ENCODE measurements at regions not wholly inside any gene's neighbourhood (a gene's known extent, or its start where the extent isn't known, plus 50 kb on each side); places are given as distances from the start of the nearest gene placed in this dataset.
A peak's percentile ranks its signal among the peaks of the same experiment; 100 is the strongest.
"Not testable (repeated sequence)": the region's sequence is repeated elsewhere in the genome, so short reads cannot be mapped to it uniquely, and the experiment has no call there.

DNA sequence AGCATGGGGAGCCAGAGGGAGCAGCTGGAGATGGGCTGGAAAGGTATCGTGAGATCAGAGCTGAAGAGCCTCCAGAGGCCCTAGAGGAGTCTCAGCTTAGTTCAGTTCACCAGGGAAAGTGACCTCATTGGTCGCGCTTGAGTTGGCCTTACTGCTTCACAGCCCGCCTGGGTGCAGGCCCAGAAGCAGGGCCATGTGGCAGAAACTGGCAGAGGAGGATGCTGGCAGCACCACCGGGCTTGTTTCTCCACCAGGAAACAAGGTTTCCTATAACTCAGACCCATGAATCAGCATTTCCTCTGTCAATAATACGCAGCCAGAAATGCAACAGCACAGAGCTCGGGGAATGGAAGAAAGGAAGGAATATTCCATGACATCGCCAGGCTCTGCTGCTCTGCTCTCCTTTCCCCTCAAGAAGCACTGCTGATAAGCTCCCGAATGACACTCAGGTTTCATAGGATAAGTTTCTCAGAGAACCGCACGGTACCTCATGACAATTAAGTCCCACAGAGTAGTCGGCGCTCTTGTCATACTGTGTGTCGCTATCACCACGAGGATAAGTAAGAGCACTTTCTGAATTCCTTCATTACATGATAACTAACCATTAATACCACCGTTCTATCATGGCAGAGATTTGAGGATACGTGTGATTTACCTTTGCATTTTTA is 147.1 kb upstream of the LPP start:
- DNase-seq: peak; percentile 77

DNA sequence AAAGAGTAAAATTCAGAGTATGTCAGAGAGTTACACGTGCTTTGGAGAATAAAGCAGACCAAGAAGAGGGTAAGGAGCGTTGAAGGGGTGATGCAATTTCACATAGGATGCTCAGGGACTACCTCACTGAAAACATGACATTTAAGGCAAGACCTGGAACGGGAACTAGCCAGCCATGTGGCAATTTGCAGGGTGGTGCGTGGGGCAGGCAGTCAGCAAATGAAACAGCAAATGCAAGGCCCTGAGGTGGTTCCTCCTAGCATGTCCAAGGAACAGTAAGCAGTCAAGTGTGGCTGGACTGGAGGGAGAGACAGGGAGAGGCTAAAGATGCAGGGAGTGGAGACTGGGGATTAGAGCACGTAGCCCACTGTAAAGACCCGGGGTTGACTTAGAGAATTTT is 146.1 kb upstream of the LPP start:
- no peak for DNase-seq

DNA sequence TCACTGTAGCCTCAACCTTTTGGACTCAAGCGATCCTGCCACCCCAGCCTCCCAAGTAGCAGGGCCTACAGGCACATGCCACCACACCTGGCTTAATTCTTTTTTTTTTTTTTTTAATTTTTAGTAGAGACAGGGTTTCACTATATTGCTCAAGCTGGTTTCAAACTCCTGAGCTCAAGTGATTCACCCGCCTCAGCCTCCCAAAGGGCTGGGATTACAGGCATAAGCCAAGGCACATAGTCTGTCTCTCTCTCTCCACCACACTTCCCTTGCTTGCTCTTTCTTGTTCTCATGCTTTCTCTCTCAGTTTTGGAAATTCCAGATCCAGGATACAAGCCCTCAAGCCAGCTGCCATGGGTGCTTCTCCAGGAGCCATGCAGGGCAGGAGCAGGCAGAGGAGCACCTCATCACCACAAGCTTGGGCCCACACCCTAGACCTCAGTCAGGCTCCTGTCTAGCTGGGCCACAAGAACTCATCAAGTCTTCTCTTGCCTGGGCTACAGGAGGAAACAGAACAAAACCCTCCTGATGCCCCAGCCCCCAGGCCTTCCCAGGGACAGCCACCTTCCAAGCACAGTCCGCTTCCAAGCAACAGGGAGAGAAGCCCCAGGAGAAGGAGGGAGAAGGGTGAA is 145.3 kb upstream of the LPP start:
- no peak for DNase-seq

DNA sequence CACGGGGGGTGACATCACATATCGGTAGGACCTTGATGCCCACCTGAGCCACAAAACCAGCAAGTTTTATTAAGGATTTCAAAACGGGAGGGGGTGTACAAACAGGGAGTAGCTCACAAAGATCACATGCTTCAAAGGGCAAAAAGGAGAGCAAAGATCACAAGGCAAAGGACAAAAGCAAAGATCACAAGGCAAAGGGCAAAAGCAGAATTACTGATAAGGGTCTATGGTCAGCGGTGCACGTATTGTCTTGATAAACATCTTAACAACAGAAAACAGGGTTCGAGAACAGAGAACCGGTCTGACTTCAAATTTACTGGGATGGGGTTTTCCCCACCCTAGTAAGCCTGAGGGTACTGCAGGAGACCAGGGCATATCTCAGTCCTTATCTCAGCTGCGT is 143.5 kb upstream of the LPP start:
- DNase-seq: no peak

DNA sequence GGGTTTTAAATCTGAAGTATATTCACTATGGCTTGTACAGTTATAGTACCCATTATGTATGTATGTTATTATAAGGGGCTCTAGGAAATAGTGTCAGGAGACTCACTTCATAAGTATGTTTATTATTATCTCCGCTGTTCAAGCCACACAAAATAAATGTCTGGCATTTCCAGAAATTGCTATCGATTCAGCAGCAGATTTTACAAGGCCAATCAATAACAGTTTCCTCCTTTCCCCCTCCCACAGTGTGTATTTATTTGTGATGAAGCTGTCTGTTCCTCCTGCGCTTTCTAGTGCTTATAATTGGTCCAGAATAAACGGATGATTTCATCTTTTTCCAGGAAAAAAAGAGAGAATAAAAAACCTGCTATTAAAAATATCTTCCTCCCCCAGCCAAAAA is 134.2 kb upstream of the LPP start:
- no peak for DNase-seq

DNA sequence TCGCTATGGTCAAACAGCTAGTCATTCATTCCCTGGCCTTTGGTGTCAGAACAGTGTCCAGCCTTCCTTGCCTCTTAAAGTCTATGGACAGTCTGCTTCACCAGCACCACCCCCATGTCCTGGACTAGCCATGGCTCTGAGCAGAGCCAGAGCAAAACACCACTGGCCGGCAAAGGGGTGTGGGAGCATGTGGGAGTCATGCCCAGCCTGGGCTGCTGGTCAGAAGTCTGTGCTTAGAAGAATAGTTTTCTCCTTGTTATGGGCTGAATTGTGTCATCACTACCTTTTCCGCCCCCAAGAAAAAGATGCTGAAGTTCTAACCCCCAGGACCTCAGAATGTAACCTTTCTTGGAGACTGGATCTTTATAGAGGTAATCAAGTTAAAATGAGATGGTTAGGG is 132.9 kb upstream of the LPP start:
- no peak for DNase-seq

DNA sequence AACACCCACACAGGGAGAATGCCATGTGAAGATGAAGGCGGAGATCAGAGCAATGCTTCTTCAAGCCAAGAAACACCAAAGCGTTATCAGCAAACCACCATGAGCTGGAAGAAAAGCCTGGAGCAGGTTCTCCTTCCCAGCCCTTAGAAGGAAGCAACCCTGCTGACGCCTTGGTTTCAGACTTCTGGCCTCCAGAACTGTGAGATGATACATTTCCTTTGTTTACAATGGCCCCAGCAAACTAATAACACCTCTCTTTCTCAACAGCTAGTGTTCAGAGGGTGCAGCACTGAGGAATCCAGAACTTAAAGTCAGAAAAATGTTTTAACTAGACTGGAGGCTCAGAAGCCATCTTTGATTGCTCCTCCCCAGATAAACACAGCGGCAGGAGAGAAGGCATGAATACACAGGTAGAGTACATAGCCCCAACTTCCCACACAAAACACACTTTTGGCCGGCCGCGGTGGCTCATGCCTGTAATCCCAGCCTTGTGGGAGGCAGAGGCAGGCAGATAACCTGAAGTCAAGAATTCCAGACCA is 132.4 kb upstream of the LPP start:
- DNase-seq: no peak

DNA sequence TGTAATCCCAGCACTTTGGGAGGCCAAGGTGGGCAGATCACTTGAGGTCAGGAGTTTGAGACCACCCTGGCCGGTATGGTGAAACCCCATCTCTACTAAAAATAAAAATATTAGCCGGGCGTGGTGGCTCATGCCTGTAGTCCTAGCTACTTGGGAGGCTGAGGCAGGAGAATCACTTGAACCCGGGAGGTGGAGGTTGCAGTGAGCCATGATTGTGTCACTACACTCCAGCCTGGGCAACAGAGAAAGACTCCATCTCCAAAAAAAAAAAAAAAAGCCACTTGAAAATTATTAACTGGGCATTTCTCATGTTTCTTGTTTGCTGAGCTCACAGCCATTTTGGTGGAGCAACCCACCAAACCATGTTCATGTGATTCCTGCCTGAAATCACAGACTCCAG is 131.1 kb upstream of the LPP start:
- not testable (repeated sequence) for DNase-seq

DNA sequence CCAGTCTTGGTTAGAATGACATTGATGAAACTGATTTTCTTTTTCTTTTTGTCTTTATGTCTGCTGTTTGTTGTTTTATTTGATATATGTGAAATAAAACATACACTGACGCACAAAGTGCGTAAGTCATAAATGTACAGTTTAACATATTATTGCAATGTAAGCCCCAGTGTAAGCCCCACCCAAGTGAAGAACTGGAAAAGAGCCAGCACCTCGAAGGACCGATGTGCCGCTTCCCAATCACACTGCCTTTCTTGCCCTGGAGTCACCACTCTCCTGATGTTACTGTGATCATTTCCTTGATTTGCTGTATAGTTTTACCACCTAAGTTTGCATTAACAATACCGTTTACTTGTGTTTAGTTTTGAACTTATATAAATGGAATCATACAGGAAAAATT is 128.4 kb upstream of the LPP start:
- DNase-seq: no peak

DNA sequence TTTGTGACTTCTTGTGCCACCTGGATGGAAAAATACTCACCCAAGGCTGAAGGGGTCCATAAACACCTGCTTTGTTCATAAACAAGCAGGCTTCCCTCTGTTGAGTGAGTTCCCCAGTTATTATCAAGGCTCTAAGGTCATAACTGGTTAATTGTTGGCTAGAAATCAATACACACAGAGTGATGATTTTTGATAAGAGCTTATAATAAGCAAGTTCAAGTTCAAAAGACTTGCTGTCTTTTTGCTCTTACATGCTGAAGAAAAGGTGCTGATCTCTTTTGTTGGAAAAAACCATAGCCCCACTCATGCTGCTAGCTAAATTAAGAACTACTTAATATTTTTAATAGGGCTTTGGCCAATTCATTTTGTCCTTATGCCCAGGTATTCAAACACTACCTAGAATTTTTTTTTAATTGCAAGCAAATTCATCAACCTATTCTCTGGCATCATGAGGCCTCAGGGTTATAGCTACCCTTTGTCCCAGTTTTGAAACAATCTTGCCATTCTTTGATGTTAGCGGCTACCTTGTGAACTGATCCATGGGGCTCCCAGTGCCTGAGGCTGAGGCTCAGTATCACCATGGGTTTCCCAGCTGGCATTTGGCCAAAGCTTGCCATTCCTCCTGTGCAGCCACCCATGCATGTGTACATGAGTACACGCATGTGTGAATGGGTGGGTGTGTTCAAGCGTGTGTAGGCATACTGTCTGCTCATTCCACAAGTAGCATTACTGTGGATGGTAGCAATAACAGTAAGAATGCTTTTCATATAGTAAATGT is 127.6 kb upstream of the LPP start:
- DNase-seq: no peak

DNA sequence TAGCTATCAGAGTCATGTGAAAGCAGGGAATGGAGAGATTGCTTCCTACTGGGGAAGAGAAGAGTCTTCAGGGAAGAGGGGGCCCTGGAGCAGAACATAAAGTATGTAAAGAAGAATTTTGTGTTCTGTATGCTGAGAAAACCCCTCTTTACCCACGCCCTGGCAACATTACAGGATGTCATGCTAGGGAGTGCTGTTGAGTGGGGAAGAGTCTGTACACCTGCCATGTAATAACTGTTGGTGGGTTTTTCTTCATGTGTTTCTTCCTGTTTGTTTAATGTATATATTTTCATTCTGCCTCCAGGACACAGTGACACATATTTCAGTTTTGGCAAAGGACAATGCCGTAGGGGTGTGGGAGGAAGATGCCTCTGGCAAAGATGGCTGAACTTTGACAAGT is 122.8 kb upstream of the LPP start:
- DNase-seq: no peak

DNA sequence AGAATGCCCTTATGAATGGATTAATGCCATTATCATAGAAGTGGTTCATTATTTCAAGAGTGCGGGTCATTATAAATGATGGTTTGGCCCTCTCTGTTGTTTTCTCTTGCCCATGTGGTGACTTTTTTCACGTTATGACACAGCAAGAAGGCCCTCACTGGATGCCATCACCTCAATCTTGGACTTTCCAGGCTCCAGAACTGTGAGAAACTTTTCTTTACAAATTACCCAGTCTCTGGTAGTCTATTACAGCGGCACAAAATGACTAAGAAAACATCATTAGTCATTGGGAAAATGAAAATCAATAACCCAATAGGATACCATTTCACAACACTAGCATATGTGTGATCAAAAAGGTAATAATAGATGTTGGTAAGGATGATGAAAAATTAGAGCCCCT is 119.0 kb upstream of the LPP start:
- no peak for DNase-seq

DNA sequence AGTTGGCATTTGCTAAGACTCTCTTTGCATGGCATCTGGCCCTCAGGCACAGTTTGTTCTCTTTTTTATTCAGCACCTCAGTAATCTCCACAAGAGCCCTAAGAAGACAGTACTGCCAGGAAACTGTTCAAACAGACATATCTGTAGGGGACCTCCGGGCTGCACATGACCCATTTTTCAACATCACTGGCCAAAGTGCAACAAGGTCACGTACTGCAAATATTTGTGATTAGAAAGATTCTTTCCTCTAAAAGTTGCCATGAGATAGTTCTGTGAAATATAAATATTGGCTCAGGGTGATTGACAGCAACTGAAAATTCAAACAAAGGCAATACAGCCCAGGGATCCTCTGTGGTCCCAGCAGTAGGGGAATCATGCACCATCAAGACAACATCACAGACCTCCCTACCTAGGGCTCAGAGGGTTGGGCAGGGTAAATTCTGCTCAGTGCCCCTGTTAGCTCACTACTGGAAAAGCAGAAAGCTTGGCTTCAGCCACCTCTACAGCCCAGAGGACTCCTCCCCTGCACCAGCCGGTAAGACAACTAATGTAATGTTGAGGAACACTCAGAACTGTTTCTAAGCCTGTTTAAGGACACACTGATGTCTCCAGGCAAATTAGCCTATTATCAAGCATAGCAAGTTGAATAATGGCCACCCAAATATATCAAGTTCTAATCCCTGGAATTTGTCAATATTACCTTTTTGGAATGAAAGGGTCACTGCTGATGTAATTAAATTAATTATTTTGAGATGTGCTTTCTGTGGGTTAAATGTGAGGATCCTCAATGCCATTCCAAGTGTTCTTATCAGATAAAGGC is 117.4 kb upstream of the LPP start:
- no peak for DNase-seq

DNA sequence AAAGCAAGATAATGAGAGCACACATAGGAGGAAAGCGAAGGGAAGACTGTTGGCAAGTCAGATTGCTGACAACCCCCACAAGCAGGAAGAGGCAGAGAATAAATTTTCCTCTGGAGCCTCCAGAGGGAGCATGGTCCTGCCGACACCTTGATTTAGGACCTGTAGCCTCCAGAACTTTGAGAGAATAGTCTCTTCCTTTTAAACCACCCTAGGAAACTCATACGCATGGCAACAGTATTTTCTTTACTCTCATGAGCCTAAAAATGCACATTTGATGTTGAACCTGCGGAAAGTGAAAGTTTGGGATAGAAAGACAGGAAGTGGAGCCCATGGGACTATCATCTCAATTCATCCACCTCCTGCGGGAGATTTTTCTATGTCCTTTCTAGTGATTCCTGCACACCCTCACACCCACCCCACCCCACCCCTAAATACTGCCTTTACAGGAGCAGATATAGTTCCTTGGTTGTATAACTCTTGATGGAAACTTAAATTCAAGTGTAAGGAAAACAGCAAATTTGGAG is 116.7 kb upstream of the LPP start:
- no peak for DNase-seq

DNA sequence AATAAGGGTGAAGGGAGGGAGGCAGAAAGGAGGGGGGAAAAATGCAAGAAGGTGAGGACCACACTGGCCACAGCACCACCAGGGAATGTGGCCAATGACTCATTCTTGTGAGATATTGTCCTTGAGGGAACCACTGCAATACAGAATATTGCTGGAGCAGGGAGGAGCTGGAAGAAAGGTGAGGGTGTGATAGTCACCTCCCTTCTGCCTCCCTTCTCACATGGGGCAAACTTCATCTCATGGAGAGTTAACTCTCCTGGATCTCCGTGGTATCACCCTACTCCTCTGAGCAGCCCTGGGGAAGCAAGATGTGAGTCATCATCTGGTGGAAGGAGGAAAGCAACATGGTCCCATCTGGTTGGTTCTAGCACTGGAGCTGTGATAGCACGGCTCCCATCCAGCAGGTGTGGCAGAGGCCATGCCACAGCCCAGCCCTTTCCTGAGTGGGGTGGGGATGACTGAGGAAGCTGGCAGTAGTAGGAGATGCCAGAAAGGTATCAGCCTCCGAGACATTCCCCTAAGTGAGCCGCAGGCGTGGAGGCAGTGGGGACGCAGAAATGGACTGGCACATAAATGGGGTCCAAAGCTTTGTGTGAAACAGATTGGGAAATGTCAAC is 115.9 kb upstream of the LPP start:
- DNase-seq: no peak

DNA sequence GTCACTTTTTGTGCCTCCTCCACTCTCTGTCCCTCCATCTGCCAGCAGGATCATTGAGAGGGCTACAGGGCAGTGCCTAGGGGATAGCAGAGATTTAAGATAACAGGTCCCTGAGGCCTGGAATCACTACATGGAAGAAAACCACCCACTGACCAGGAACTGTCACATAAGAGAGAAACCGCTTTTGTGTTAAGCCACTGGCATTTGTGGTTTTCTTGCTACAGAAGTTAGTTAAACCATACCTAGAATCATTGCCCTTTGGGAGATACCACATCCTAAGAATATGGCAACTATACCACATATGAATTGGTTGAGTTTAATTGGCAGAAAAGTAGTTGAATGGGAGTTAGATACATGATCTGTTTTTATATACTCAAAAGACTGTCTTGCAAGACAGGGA is 112.8 kb upstream of the LPP start:
- DNase-seq: no peak

DNA sequence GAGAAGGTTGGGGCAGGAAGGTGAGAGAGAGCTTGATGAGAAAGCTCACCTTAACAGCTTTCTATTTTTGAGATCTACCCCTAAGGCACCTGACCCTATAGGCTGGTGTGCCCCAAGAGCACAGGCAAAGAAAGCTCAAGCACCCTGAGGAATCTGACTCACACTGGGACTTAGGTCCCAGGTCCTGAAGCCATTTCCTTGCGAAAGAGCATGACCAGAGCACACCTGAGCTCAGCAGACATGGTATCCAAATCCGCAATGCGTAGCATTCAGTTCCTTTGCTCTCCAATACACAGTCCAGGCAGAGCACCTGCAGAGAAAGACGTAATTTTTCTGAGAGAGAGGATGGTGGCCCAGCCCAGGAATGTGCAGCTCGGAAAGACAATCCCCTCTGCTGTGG is 112.1 kb upstream of the LPP start:
- DNase-seq: no peak

DNA sequence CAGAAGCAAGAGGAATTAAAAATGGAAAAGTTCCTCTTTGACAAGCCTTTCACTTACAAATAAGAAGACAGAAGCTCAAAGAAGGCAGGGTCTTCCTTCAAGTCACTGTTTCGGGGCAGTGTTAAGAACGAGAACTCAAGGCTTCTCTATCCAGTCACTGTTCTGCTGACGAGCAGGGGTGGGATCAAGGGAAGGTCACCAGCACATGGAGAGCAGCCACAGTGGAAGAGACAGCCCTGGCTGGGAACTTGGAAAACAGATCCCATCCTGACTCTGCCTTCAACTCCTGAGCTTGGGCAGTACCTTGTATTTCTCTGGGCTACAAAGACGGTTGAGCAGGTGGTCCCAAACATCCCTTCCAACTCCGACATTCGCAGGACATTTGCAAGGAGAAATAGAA is 111.5 kb upstream of the LPP start:
- DNase-seq: no peak

DNA sequence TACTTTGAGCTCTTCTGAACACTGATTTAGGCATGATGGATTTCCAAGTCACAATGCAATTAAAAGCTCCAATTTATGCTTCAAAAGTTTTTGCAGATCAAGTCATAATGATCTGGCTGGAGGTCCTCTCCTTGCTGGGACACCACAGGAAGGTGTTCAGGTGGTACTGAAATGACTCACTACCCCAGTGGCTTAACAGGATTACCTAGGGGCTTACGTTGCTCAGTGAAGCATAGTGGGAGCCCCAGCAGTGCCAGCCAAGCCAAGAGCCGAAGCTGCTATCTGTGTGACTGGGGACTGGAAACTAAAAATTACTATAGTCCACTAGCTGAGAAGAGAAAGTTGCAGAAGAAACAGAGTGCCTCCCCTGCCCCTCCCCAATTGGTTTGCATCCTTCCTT is 110.1 kb upstream of the LPP start:
- DNase-seq: no peak

DNA sequence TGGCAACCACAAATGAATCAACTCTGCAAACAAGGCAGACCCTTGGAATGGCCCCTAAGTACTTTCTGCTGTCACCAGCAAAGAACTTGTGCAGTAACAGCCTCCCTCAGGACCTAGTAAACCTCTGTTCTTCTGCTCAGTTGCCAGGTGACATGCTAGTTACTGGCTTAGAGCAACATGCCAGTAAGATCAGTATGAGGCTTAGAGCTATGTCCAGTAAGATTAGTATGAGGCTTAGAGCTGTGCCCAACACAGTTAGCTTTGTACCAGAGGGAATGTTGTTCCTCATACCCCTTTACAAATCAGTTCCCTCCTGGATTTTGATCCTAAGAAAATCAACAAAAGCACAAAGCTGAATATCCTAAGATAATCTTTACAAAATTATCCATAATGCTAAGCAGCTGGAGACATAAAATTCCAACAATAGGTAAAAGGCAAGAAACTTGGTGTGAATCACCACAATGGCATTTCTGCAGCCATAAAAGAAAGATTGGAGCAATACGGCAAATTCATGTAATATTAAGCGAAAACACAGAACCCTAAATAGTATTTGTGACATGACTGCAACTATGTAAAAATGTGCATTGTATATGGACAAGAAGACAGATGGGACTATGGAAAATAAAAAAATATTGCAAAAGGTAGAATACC is 107.3 kb upstream of the LPP start:
- no peak for DNase-seq

DNA sequence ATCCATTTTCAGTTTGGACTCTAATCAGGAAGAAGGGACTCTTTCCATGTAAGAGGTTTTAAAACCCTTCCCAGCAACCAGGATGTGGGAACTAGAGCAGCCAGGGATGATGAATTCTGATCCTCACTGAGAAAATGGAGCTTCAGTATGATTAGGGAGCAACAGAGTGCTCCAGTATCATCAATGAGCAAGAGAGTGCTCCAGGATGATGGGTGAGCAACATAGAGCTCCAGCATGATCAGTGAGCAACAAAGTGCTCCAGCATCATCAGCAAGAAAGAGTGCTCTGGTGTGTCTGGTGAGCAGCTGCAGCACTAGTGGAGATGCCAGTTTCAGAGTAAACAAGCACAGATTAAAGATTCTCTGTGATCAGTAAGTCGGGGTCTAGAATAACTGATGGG is 106.4 kb upstream of the LPP start:
- no peak for DNase-seq

All from NCI-H2029 treated with DMSO at 0.1 percent for 48 hours (cell line).